ENCODE measurements at regions not wholly inside any gene's neighbourhood (a gene's known extent, or its start where the extent isn't known, plus 50 kb on each side); places are given as distances from the start of the nearest gene placed in this dataset.

DNA sequence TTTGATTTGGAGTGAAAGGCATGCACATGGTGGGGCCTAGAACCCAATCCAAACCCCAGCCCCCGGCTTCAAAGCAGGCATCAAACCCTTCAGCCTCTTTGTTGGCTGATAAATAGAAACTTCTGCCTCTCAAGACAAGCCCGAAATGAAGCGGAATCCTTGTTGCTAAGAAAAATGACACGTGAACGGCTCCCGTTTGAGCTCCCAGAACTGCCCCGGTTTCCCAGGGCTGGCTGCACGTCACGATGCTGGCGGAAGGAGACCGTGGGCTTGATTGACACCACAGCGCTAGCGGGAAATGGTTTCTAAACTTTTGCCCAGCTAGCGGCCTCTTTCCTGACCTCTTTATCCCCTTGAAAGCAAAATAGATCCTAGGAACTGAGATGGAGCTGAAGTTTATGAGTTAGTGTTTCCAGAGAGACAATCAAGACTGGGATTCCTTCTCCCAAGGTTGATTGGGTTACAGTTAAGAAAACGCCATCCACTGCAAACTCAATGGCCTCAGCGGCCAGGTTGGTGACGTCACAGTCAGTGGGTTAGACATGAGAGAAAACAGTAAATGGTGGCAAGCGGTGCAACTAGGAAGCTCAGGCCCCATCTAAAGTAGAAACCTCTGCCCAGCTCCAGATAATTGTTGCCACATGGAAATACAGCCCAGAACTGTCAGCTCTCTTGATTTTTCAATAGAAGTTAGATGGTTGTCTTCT lies 117.0 kb downstream of the ANKRD60 start:
- no peak overlapping the region for H2AFZ ChIP-seq (ENCODE audit: low read depth, low read length, poor library complexity, severe bottlenecking)
- no peaks in the 10 kb centered on the region for H3K9me2 ChIP-seq (ENCODE audit: insufficient read depth)
- H3K9me3 ChIP-seq (ENCODE audit: control insufficient read depth in 1 of 2, insufficient read depth in 1 of 2, low read depth in 1 of 2, low read length in 2 of 2) = no peaks in the 10 kb centered on the region; a peak in 1 of 4 replicates
- DNase-seq (ENCODE audit: low read depth, low spot score) = no peak
- H3K36me3 ChIP-seq (ENCODE audit: control insufficient read depth in 1 of 2, insufficient read depth in 2 of 2, low read length in 2 of 2) = no peaks in the 10 kb centered on the region
- RAD21 ChIA-PET (ENCODE audit: low non-redundant PET in 1 of 2, low total read pairs in 2 of 2, uncharacterized antibody in 2 of 2, unreplicated experiment in 2 of 2) = no interaction called here
- POLR2A ChIA-PET = interaction anchor here (1.2 kb wide), 1 partner anchor 24 kb away, joined by 3 read pairs; no protein-coding TSS in a partner anchor
- no peaks in the 10 kb centered on the region for H3K79me2 ChIP-seq (ENCODE audit: insufficient read depth, low read length)
- TF ChIP-seq FOSL1 (IDR thresholded peaks at IDR 0.05; ENCODE audit: low read depth) (no peak), ELF1 (IDR thresholded peaks at IDR 0.05; ENCODE audit: borderline replicate concordance, low read depth) (no peak), JUND (IDR thresholded peaks at IDR 0.05) (no peak), POLR2AphosphoS5 (IDR thresholded peaks at IDR 0.05; ENCODE audit: low read depth, low read length) (no peak), EZH2phosphoT487 (IDR thresholded peaks at IDR 0.05; ENCODE audit: borderline replicate concordance) (no peak), ZNF274 (IDR thresholded peaks at IDR 0.05; ENCODE audit: low read depth, low read length) (no peak), ZFX (IDR thresholded peaks at IDR 0.05) (no peak), RAD21 (IDR thresholded peaks at IDR 0.05; ENCODE audit: low read depth) (no peak), SP1 (IDR thresholded peaks at IDR 0.05; ENCODE audit: low read depth) (no peak)
- TF ChIP-seq, protein P1, sequence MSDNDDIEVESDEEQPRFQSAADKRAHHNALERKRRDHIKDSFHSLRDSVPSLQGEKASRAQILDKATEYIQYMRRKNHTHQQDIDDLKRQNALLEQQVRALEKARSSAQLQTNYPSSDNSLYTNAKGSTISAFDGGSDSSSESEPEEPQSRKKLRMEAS (IDR thresholded peaks at IDR 0.05) = no peak
- TF ChIP-seq, protein P2, sequence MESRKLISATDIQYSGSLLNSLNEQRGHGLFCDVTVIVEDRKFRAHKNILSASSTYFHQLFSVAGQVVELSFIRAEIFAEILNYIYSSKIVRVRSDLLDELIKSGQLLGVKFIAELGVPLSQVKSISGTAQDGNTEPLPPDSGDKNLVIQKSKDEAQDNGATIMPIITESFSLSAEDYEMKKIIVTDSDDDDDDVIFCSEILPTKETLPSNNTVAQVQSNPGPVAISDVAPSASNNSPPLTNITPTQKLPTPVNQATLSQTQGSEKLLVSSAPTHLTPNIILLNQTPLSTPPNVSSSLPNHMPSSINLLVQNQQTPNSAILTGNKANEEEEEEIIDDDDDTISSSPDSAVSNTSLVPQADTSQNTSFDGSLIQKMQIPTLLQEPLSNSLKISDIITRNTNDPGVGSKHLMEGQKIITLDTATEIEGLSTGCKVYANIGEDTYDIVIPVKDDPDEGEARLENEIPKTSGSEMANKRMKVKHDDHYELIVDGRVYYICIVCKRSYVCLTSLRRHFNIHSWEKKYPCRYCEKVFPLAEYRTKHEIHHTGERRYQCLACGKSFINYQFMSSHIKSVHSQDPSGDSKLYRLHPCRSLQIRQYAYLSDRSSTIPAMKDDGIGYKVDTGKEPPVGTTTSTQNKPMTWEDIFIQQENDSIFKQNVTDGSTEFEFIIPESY (IDR thresholded peaks at IDR 0.05; ENCODE audit: extremely low read depth, insufficient replicate concordance, low read length) = no peak
- TF ChIP-seq, protein P3, sequence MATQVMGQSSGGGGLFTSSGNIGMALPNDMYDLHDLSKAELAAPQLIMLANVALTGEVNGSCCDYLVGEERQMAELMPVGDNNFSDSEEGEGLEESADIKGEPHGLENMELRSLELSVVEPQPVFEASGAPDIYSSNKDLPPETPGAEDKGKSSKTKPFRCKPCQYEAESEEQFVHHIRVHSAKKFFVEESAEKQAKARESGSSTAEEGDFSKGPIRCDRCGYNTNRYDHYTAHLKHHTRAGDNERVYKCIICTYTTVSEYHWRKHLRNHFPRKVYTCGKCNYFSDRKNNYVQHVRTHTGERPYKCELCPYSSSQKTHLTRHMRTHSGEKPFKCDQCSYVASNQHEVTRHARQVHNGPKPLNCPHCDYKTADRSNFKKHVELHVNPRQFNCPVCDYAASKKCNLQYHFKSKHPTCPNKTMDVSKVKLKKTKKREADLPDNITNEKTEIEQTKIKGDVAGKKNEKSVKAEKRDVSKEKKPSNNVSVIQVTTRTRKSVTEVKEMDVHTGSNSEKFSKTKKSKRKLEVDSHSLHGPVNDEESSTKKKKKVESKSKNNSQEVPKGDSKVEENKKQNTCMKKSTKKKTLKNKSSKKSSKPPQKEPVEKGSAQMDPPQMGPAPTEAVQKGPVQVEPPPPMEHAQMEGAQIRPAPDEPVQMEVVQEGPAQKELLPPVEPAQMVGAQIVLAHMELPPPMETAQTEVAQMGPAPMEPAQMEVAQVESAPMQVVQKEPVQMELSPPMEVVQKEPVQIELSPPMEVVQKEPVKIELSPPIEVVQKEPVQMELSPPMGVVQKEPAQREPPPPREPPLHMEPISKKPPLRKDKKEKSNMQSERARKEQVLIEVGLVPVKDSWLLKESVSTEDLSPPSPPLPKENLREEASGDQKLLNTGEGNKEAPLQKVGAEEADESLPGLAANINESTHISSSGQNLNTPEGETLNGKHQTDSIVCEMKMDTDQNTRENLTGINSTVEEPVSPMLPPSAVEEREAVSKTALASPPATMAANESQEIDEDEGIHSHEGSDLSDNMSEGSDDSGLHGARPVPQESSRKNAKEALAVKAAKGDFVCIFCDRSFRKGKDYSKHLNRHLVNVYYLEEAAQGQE (IDR thresholded peaks at IDR 0.05; ENCODE audit: low read depth) = no peak
- peak overlapping the region; percentile 36; the same call in 1 of the 2 replicates for H3K4me2 ChIP-seq (ENCODE audit: low read length)
- H4K20me1 ChIP-seq (ENCODE audit: insufficient read depth) = no peaks in the 10 kb centered on the region
- BruUV-seq (replicated peaks) = no TSS peak
- H3K4me3 ChIP-seq (replicated peaks in 1 of 2; ENCODE audit: low read depth in 1 of 2, low read length in 2 of 2) = no peak overlapping the region
- H3K9ac ChIP-seq (ENCODE audit: low read length) = no peak overlapping the region
- CTCF ChIA-PET = interaction anchor here (1.2 kb wide), 1 partner anchor 24 kb away, joined by 3 read pairs; no protein-coding TSS in a partner anchor
- peak; percentile 14; the same call in 1 of the 2 replicates for ATAC-seq
- H3K4me1 ChIP-seq (ENCODE audit: control insufficient read depth in 1 of 2, insufficient read depth in 2 of 2, low read length in 2 of 2) = peaks cover 0 to 11% of the 10 kb centered on the region in 2 experiments; a peak in 2 of 4 replicates
- intact Hi-C loops (cut with micrococcal nuclease) = no loop called here
- H3K27me3 ChIP-seq (ENCODE audit: insufficient read depth, low read length) = peaks cover 16% of the 10 kb centered on the region; the same call in 1 of the 2 replicates
- no peak overlapping the region for H3K27ac ChIP-seq (ENCODE audit: low read depth, low read length)

Measured in HCT116 (cell line).